ES-I3 (cell line): ENCODE measurements at regions not wholly inside any gene's neighbourhood (a gene's known extent, or its start where the extent isn't known, plus 50 kb on each side); places are given as distances from the start of the nearest gene placed in this dataset.

Experiments used
- H3K36me3 ChIP-seq: 2 replicates; pipeline ENCODE4 v1.6.1; 2013; ENCODE audit warnings: mild to moderate bottlenecking, low read length, control low read depth, moderate library complexity; ENCODE audit not compliant: insufficient read depth
- H3K4me1 ChIP-seq: 2 replicates; pipeline ENCODE4 v1.6.1; 2013; ENCODE audit warnings: mild to moderate bottlenecking, control low read depth, low read length; ENCODE audit not compliant: insufficient read depth
- H3K9ac ChIP-seq: 2 replicates; pipeline ENCODE4 v1.6.1; 2013; ENCODE audit warnings: low read depth, mild to moderate bottlenecking, low read length, moderate library complexity
- H3K9me3 ChIP-seq: 2 replicates; pipeline ENCODE4 v1.6.1; 2013; ENCODE audit warnings: mild to moderate bottlenecking, low read length, moderate library complexity; ENCODE audit not compliant: control insufficient read depth, insufficient read depth

DNA sequence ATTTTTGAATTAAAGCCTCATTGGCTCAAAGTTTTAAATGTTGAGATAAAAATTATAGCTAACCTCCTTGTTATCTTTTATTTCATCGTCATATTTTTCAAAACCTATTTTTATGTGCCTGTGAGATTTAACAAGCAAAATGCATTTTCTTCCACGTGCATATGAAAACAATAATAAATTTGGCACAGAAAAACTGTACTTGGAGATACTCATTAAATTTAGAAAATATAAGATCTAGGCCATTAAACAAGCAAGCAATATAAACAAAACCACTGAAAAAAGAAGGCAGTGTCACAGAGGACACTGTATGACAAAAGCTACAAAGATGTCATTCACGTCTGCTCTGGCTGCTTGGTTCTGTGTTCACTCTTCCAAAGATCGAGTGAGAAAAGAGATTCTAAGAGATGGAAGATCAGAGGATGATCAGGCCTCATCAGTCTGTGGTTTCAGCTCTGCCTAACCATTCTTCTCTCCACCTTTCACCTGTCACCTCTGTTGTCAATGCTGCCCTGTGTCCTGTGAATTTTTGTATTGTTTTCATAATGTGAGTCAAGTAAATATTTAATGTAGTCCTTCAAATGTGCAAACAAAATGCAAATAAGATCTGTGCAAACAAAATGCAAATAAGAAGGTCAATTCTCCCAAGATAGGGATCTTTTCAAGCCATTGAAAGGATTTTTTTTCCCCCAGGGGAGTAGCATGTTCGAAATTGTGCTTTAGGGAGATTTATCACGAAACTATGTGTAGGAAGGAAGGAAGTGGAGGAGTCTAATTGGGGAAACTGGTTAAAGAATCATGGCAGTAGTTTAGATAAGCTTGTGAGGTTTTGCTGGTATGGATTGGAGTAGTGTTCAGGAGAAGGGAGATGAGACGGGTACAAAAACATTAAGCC is 138.7 kb upstream of the RBMS1 start:
- Histone ChIP-seq H3K4me1 (no peaks in the 10 kb centered on the region), H3K36me3 (no peaks in the 10 kb centered on the region), H3K9me3 (no peaks in the 10 kb centered on the region), H3K9ac (no peak overlapping the region)

DNA sequence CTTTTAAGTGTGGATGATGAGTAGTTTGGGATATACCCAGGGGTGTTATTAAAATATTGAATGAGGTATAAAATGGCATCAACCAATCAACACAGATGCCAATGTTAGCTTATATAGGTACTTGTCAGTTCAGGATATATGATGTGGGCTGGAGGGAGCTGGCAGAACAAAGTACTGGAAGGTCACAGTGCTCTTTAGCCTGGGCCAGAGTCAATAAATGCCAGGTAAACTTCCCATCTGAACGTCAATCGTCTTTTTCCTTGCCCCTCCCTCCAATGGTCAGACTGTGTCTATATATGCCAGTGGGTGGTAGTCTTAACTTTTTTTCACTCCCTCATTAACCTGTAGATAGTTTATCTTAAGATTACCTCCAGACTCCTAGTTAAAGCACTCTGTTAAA is 140.8 kb upstream of the RBMS1 start:
- no peaks in the 10 kb centered on the region for H3K4me1 ChIP-seq
- H3K9ac ChIP-seq, result no peak overlapping the region

DNA sequence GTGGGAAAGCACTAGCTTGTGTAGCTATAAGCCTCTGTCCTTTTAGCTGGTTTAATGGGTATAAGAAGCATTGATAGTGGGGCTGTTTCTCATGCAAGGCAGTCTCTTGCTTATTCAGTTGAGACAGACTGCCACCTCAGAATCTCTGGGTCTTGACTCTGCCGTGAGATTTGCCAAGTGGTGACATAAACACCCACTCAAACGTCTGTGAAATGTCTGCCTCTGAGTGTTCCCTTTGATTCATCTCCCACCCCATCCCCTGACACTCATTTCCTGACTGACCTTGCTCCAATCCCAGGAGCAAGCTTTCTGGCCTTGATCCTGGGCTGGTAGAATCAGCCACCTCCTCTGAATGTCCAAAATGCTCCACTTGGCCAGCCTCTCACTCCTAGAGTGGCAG is 141.9 kb upstream of the RBMS1 start:
- Histone ChIP-seq H3K4me1 (no peaks in the 10 kb centered on the region), H3K9me3 (no peaks in the 10 kb centered on the region; the same call in 1 of the 2 replicates), H3K36me3 (no peaks in the 10 kb centered on the region), H3K9ac (no peak overlapping the region)

More for the DNA sequence above, 140.8 kb upstream of the RBMS1 start:
- Histone ChIP-seq H3K36me3 (no peaks in the 10 kb centered on the region), H3K9me3 (no peaks in the 10 kb centered on the region; the same call in 1 of the 2 replicates)

DNA sequence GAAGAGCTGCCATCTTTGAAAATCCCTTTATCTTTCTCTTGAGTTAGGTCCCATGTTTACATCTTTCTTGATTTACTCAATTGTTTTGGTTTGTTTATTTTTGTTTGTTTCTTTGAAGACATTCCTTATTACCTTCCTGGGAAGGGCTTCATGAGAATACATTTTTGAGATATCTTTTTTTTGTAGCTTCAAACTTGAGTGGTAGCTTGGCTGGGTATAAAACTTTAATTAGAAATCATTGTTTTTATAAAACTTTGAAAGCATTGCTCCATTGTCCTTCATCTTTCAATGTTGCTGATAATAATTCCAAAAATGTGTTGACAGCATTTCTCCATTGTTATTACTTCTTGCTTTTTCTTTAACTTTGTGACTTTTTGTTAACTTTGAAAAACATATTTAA is 145.9 kb upstream of the RBMS1 start:
- Histone ChIP-seq H3K4me1 (no peaks in the 10 kb centered on the region), H3K9me3 (no peaks in the 10 kb centered on the region; the same call in 1 of the 2 replicates), H3K9ac (no peak overlapping the region), H3K36me3 (no peaks in the 10 kb centered on the region)

DNA sequence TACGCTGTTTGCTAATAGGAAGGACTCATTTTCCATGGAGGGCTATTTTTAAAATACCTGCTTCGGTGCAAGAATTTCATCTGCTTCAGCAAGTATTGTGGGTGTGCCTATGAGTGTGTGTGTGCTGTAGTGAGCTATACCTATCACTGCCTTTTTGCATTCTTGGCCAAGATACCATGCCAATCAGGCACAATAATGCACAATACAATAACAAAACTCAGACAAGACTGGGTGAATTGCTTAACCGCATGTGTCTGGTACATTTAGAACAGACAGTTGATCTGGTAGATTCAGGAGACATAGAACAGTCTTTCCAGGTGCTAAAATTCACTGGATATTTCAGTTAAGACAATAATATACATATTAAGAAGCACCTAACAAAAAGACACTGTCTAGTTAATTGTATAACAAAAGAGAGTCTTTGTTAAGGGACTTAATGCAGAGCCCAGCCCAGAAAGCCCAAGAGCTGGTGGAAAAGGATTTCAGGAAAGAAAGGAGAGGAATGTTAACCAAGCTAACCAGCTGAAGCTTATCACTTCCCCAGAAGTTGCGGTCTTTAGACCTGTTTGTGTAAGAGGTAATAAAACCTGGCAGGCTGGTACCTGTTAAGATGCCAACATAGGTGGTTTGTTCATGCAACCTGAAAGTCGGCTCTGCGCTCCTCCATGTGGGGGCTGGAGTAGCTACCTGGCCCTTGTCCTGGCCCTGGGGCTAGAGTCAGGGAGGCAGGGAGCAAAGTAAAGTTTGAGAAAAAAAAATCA is 153.3 kb upstream of the RBMS1 start:
- no peaks in the 10 kb centered on the region for H3K36me3 ChIP-seq
- H3K9me3 ChIP-seq, result no peaks in the 10 kb centered on the region
- H3K9ac ChIP-seq, result no peak overlapping the region
- peaks cover 9% of the 10 kb centered on the region for H3K4me1 ChIP-seq

DNA sequence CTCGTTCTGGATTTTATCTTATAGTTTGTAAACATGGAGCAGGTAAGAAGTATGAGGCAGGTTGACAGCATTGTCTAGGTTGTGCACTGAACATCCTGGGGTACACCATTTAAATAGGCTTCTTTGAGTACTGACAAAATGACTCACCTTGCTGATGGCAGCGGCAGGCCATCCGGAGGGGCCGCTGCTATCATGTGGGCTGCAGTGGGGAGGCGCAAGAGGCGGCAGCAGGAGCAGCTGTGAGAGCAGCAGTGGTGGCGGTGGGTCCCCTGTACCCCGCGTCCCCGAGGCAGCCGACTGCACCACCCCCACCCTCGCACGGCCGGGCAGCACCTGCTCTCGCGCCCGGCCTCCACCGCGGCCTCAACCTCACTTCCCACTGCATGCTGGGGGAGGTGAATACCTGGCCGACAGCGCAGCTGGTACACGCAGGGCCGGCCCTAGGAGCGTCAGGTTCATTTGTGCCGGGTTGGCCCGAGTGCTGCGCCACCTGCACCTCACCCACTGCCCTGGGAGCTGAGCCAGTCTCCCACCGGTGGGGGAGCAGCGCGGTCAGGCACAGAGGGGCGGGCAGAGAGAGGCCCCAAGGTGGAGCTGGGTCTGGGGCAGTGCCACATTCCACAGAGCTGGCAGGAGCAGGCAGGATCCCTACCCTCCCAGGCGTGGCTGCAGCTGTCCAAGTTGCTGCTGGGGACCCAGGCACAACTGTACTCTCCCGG is 154.5 kb upstream of the RBMS1 start:
- H3K4me1 ChIP-seq, result peaks cover 9% of the 10 kb centered on the region
- H3K9me3 ChIP-seq, result no peaks in the 10 kb centered on the region
- H3K36me3 ChIP-seq, result no peaks in the 10 kb centered on the region
- H3K9ac ChIP-seq, result no peak overlapping the region

GRCh38 chr2:160649698-160650097 is 156.1 kb upstream of the RBMS1 start:
- Histone ChIP-seq H3K36me3 (no peaks in the 10 kb centered on the region), H3K9me3 (no peaks in the 10 kb centered on the region), H3K4me1 (peaks cover 9% of the 10 kb centered on the region), H3K9ac (no peak overlapping the region)

DNA sequence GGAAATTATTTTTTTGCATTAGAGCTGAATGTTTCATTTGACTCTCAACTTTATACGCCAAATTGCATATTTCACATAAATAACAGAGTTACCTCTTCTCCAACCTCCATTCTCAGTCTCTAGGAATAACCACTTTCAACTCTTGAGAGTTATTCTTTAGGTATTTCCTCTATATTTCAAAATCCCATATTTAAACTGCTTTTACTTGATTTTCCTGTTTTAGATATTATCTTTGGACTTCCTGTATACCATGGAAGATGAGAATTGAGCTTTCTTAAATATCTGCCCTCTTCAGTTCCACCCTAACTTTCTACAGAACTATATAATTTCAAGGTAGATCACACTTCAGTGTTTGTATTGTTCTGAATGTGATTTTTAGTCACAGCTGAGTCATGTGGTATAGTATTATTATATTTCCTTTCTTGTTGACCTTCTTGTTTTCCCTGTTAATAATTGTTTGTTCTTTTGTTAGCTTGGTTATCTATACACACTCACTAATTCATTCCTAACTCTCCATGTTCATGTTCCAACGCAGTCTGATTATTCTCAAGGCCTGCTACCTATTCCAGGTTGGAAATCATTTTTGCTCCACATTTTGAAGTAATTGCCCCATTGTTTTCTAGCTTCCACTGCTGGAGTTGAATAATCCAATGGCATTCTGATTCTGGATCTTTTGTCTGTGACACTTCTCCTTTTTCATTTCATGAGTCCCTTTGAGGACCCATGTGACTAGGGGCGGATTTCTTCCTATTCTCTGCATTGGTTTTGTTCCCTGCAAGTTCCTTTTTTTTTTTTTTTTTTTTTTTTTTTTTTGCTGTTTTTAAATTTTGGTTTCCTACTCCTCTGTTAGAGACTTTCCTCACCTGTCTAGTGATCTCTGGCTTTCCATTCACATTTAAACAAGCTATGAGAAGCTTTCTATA is 156.8 kb upstream of the RBMS1 start:
- Histone ChIP-seq H3K9ac (no peak overlapping the region), H3K9me3 (no peaks in the 10 kb centered on the region), H3K36me3 (no peaks in the 10 kb centered on the region), H3K4me1 (peaks cover 9% of the 10 kb centered on the region)

- H3K9me3 ChIP-seq, result no peaks in the 10 kb centered on the region
- H3K9ac ChIP-seq, result no peak overlapping the region
- H3K4me1 ChIP-seq, result peaks cover 9% of the 10 kb centered on the region
- H3K36me3 ChIP-seq, result no peaks in the 10 kb centered on the region
Measured at GRCh38 chr2:160651416-160652200, 158.0 kb upstream of the RBMS1 start.

- Histone ChIP-seq H3K9me3 (no peaks in the 10 kb centered on the region), H3K4me1 (peaks cover 6% of the 10 kb centered on the region), H3K9ac (no peak overlapping the region), H3K36me3 (no peaks in the 10 kb centered on the region)
Measured at GRCh38 chr2:160652236-160652635, 158.6 kb upstream of the RBMS1 start.

DNA sequence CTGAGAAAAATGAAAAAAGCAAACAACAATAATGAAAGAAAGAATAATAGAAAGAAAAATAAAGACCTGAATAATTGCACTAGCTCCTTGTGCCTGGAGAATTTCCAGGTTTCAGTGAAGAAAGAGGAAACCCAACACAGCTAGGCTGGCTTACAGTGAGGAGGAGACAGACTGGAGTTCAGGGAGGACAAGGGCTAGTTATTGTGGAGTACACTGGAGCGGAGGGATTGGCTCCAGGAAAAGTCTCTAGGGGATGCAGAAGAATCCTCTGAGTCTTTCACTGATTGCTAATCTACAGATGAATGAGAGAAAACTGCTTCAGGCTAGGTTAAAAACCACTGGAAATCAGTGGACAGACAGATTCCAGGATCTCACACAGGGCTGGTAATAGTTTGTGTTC is 163.6 kb upstream of the RBMS1 start:
- no peaks in the 10 kb centered on the region for H3K9me3 ChIP-seq
- H3K4me1 ChIP-seq, result no peaks in the 10 kb centered on the region
- H3K9ac ChIP-seq, result no peak overlapping the region
- H3K36me3 ChIP-seq, result no peaks in the 10 kb centered on the region

DNA sequence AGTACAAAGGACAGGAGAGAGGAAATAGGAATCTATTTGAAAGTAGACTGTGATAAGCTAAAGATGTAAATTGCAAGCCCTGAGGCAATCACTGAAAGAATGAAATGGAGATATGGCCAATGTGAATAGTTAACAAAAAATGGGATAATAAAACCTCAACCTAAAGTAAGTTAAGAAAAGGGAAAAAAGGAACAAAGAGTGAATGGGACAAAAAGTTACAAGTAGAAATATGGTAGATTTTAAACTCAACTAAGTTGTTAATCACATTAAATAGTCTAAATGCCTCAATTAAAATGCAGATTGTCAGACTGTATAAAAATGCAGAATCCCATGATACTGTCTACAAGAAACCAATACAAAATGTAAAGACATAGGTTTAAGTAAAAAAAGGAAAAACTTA is 165.2 kb upstream of the RBMS1 start:
- no peaks in the 10 kb centered on the region for H3K36me3 ChIP-seq
- no peaks in the 10 kb centered on the region for H3K9me3 ChIP-seq
- H3K9ac ChIP-seq, result no peak overlapping the region
- no peaks in the 10 kb centered on the region for H3K4me1 ChIP-seq

GRCh38 chr2:160660741-160661140 is 167.1 kb upstream of the RBMS1 start:
- Histone ChIP-seq H3K9ac (no peak overlapping the region), H3K36me3 (no peaks in the 10 kb centered on the region), H3K4me1 (no peaks in the 10 kb centered on the region), H3K9me3 (no peaks in the 10 kb centered on the region)
